HL-60 (cell line): ENCODE measurements at regions not wholly inside any gene's neighbourhood (a gene's known extent, or its start where the extent isn't known, plus 50 kb on each side); places are given as distances from the start of the nearest gene placed in this dataset.

ENCODE experiments used
- DNase-seq, 2 experiments: peaks; one replicate each; pipeline ENCODE4 v3.0.0-alpha.2; 2010 to 2020; ENCODE audit warnings: low read depth in 1 of 2, low spot score in 1 of 2
- H3K27ac ChIP-seq: fragments of 250-450 bp; sonication (Bioruptor Pico); replicated peaks from 2 replicates; pipeline ENCODE4 v1.5.1; 2020; ENCODE audit warnings: mild to moderate bottlenecking, moderate library complexity
- H3K27me3 ChIP-seq: fragments of 250-450 bp; sonication (Bioruptor Pico); 2 replicates; pipeline ENCODE4 v1.5.1; 2021; ENCODE audit warnings: mild to moderate bottlenecking, moderate library complexity; ENCODE audit not compliant: insufficient read depth, poor library complexity, severe bottlenecking
- H3K4me3 ChIP-seq: replicated peaks from 2 replicates; pipeline ENCODE4 v1.5.1; 2011; ENCODE audit warnings: mild to moderate bottlenecking, control low read depth, low read length; ENCODE audit not compliant: insufficient read depth
- GABPA ChIP-seq: IDR thresholded peaks from 2 replicates; pipeline ENCODE4 v1.6.1; 2012; ENCODE audit warnings: low read depth
- POLR2AphosphoS5 ChIP-seq: IDR thresholded peaks from 2 replicates; pipeline ENCODE4 v1.6.1; 2012; ENCODE audit warnings: low read depth
- SPI1 ChIP-seq: IDR thresholded peaks from 2 replicates; pipeline ENCODE4 v1.6.1; 2012; ENCODE audit warnings: low read depth, mild to moderate bottlenecking, borderline replicate concordance
- TF ChIP-seq, protein P1 (sequence below): IDR thresholded peaks from one replicate; pipeline ENCODE4 v1.5.1; 2011; ENCODE audit warnings: low read length, control low read depth, inconsistent platforms; ENCODE audit not compliant: insufficient read depth
- TF ChIP-seq, protein P2 (sequence below): IDR thresholded peaks from 2 replicates; pipeline ENCODE4 v1.6.1; 2012; ENCODE audit warnings: low read depth; ENCODE audit not compliant: insufficient replicate concordance

DNA sequence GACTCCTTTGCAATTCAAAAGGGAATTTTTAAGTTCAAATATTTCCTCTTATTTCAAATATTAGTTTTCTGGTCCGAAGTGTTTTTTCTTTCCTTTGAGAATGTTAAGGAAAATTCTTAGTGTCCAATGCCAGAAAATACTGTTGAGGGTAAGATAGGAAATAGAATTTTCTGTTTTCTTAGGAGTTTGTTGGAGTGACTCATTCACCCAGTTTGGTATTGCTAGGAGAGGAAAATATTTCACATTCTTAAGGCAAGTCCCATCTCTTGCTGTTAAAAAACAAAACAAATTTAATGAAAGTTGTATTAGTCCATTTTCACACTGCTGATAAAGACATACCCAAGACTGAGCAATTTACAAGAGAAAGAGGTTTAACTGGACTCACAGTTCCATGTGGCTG, 349.2 kb upstream of the ADAMTSL1 start:
- H3K27me3 ChIP-seq, result no peaks in the 10 kb centered on the region
- H3K4me3 ChIP-seq, result no peak overlapping the region
- DNase-seq, result no peak
- TF ChIP-seq, protein P1, sequence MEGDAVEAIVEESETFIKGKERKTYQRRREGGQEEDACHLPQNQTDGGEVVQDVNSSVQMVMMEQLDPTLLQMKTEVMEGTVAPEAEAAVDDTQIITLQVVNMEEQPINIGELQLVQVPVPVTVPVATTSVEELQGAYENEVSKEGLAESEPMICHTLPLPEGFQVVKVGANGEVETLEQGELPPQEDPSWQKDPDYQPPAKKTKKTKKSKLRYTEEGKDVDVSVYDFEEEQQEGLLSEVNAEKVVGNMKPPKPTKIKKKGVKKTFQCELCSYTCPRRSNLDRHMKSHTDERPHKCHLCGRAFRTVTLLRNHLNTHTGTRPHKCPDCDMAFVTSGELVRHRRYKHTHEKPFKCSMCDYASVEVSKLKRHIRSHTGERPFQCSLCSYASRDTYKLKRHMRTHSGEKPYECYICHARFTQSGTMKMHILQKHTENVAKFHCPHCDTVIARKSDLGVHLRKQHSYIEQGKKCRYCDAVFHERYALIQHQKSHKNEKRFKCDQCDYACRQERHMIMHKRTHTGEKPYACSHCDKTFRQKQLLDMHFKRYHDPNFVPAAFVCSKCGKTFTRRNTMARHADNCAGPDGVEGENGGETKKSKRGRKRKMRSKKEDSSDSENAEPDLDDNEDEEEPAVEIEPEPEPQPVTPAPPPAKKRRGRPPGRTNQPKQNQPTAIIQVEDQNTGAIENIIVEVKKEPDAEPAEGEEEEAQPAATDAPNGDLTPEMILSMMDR, result no peak
- no peak for TF ChIP-seq SPI1
- TF ChIP-seq POLR2AphosphoS5, result no peak
- TF ChIP-seq, protein P2, sequence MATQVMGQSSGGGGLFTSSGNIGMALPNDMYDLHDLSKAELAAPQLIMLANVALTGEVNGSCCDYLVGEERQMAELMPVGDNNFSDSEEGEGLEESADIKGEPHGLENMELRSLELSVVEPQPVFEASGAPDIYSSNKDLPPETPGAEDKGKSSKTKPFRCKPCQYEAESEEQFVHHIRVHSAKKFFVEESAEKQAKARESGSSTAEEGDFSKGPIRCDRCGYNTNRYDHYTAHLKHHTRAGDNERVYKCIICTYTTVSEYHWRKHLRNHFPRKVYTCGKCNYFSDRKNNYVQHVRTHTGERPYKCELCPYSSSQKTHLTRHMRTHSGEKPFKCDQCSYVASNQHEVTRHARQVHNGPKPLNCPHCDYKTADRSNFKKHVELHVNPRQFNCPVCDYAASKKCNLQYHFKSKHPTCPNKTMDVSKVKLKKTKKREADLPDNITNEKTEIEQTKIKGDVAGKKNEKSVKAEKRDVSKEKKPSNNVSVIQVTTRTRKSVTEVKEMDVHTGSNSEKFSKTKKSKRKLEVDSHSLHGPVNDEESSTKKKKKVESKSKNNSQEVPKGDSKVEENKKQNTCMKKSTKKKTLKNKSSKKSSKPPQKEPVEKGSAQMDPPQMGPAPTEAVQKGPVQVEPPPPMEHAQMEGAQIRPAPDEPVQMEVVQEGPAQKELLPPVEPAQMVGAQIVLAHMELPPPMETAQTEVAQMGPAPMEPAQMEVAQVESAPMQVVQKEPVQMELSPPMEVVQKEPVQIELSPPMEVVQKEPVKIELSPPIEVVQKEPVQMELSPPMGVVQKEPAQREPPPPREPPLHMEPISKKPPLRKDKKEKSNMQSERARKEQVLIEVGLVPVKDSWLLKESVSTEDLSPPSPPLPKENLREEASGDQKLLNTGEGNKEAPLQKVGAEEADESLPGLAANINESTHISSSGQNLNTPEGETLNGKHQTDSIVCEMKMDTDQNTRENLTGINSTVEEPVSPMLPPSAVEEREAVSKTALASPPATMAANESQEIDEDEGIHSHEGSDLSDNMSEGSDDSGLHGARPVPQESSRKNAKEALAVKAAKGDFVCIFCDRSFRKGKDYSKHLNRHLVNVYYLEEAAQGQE, result no peak
- no peak for TF ChIP-seq GABPA
- H3K27ac ChIP-seq, result no peak overlapping the region

DNA sequence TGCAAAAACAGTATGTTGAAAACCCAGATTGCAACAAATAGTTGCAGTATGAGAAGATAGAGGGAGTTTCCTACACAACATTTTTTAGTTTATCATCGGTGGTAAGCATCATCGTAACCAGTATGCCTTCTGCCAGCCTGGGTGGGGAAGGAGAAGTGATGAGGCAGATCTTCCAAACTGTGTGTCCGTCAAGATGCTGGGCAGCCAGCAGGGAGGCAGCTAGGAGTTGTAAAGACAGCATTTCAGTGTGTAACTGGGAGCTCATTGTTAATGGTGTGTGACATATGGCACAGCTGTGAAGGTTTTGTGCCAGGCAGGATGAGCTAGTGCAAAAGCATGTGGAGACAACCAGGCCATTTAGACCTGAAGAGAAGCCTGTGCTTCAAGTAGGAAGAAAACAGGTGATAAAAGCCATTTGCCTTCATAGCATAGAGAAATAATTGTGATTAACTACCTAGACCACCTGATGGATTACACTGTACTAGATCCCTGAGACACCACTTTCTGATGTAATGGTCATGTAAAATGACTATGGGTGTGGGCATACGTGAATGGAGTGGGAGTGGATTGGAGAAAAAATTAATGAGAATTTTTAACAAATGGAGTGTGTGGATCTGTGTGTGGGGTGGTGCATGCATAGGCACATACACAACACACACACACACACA, 347.0 kb upstream of the ADAMTSL1 start:
- TF ChIP-seq POLR2AphosphoS5 (no peak), GABPA (no peak), SPI1 (no peak)
- TF ChIP-seq, protein P2, result no peak
- TF ChIP-seq, protein P1, result no peak
- no peaks in the 10 kb centered on the region for H3K27me3 ChIP-seq
- no peak overlapping the region for H3K4me3 ChIP-seq
- no peak for DNase-seq
- no peak overlapping the region for H3K27ac ChIP-seq

DNA sequence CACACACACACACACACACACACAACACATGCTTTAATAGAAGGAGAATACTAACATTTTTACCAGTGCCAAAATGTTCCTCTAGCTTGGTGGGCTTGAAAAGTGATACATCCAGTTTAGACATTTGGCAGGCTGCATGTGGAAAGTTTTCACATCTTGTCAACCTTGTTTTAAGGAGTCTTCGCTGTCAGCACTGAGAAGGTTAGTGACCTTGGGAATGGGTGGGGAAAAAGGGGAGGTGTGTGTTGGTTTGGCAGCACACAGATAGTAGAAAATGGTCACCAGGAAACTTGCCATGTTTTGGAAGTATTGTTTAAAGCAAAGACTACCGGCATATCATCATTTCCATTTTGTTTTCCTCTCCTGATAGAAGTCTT, 346.5 kb upstream of the ADAMTSL1 start:
- no peaks in the 10 kb centered on the region for H3K27me3 ChIP-seq
- TF ChIP-seq, protein P1, result no peak
- TF ChIP-seq, protein P2, result no peak
- TF ChIP-seq POLR2AphosphoS5 (no peak), SPI1 (no peak), GABPA (no peak)
- DNase-seq, result no peak
- no peak overlapping the region for H3K27ac ChIP-seq
- no peak overlapping the region for H3K4me3 ChIP-seq
